Breast epithelium (tissue), 3 donors: ENCODE measurements at regions not wholly inside any gene's neighbourhood (a gene's known extent, or its start where the extent isn't known, plus 50 kb on each side); places are given as distances from the start of the nearest gene placed in this dataset.

Source experiments
- POLR2AphosphoS5 ChIP-seq, 3 donors: sonication (generic); formaldehyde crosslinking; IDR thresholded peaks; one replicate each; pipeline ENCODE4 v1.6.1; 2017; ENCODE audit warnings: antibody characterized with exemption in 3 of 3
- TF ChIP-seq, protein P1 (sequence below), 3 donors: fragments of 450-650 bp; IDR thresholded peaks; one replicate each; pipeline ENCODE4 v1.5.1; 2016 to 2017; ENCODE audit warnings: antibody characterized with exemption in 3 of 3, mild to moderate bottlenecking in 3 of 3, moderate library complexity in 3 of 3

DNA sequence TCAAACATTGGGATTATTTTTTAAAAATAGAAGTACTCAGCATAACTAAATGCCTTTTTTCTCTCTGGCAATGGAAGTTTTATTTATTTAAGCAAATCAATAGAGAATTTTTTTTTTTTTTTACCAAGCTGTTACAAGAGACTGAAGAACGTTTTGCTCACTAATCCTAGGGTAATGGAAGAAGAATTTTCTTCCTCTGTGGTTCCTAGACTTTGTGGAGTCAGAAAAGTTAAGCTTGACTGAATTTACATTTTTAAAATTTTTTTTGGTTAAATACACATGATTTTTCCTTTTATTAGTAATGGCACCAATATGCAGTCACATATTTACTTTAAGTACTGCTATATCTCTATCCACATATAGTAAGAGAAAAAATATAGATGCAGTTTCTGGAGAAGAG, 189.8 kb downstream of the PCSK1 start:
- TF ChIP-seq, protein P1, sequence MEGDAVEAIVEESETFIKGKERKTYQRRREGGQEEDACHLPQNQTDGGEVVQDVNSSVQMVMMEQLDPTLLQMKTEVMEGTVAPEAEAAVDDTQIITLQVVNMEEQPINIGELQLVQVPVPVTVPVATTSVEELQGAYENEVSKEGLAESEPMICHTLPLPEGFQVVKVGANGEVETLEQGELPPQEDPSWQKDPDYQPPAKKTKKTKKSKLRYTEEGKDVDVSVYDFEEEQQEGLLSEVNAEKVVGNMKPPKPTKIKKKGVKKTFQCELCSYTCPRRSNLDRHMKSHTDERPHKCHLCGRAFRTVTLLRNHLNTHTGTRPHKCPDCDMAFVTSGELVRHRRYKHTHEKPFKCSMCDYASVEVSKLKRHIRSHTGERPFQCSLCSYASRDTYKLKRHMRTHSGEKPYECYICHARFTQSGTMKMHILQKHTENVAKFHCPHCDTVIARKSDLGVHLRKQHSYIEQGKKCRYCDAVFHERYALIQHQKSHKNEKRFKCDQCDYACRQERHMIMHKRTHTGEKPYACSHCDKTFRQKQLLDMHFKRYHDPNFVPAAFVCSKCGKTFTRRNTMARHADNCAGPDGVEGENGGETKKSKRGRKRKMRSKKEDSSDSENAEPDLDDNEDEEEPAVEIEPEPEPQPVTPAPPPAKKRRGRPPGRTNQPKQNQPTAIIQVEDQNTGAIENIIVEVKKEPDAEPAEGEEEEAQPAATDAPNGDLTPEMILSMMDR (IDR thresholded peaks at IDR 0.05): no peak
- no peak for TF ChIP-seq POLR2AphosphoS5 (IDR thresholded peaks at IDR 0.05)
